ENCODE measurements at regions not wholly inside any gene's neighbourhood (a gene's known extent, or its start where the extent isn't known, plus 50 kb on each side); places are given as distances from the start of the nearest gene placed in this dataset.

DNA sequence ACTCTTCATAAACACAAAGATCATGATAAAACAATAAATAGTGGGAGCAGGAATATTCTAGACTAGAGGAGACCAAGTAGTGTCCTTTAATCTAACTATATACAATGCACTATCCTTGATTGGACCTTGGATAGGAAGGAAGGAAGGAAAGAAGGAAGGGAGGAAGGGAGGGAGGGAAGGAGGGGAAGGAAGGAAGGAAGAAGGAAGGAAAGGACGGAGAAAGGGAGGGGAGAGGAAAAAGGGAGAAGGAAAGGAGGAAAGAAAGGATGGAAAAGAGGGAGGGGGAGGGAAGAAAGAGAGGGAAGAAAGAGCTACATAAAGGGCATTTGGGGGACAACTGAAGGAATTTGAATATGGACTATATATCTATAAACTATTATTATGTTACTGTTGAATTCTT, 95.0 kb upstream of the SMARCAD1 start:
- H3K27me3 ChIP-seq = no peaks in the 10 kb centered on the region
- 70 to 83% methylated on average over 1 of the region's 1 CpG for WGBS, 2 donors (ENCODE audit: low coverage in 1 of 2)

DNA sequence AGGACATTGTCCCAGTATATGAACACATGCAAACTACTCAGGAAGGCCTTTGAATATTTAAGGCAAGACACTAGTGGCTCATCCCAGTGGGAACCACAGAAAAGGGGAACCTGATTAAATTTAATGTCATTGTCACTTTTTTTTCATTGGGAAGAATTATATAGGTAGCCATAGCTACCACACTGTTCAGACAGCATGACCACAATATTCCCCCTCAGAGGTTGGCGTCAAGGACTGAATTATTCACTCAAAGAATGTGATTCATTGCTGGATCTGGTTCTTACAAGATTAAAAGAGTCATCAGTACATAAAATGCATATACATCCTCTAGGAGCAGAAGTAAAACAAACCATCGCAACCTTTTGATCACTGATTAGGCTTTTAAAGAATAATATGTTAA, 92.0 kb upstream of the SMARCAD1 start:
- Histone ChIP-seq H3K4me3 (no peak overlapping the region), H3K36me3 (no peaks in the 10 kb centered on the region), H3K4me1 (no peaks in the 10 kb centered on the region), H3K27ac (no peak overlapping the region), H3K9me3 (no peaks in the 10 kb centered on the region), H3K27me3 (no peaks in the 10 kb centered on the region)
- TF ChIP-seq POLR2AphosphoS5 (IDR thresholded peaks at IDR 0.05) (no peak), EP300 (IDR thresholded peaks at IDR 0.05; ENCODE audit: low read depth) (no peak)
- intact Hi-C loops (cut with DNase I; ENCODE audit: low total_unique reads) = no loop called here
- in situ Hi-C loops (cut with MboI; ENCODE audit: low pct_ligation_motif_present in 1 of 4, low pct_unique_long_range_greater_than_20kb in 1 of 4, low sequenced_read_pairs in 3 of 4) = no loop called here
- WGBS, 2 donors (ENCODE audit: low coverage in 1 of 2) = 71 to 88% methylated on average over 2 of the region's 2 CpGs
- DNase-seq = no peak

More for the DNA sequence above, 95.0 kb upstream of the SMARCAD1 start:
- intact Hi-C loops (cut with DNase I; ENCODE audit: low total_unique reads) = no loop called here
- Histone ChIP-seq H3K4me3 (no peak overlapping the region), H3K27ac (no peak overlapping the region), H3K36me3 (no peaks in the 10 kb centered on the region), H3K9me3 (no peaks in the 10 kb centered on the region), H3K4me1 (no peaks in the 10 kb centered on the region)
- DNase-seq = no peak
- TF ChIP-seq POLR2AphosphoS5 (IDR thresholded peaks at IDR 0.05) (no peak), EP300 (IDR thresholded peaks at IDR 0.05; ENCODE audit: low read depth) (no peak)
- in situ Hi-C loops (cut with MboI; ENCODE audit: low pct_ligation_motif_present in 1 of 4, low pct_unique_long_range_greater_than_20kb in 1 of 4, low sequenced_read_pairs in 3 of 4) = no loop called here

DNA sequence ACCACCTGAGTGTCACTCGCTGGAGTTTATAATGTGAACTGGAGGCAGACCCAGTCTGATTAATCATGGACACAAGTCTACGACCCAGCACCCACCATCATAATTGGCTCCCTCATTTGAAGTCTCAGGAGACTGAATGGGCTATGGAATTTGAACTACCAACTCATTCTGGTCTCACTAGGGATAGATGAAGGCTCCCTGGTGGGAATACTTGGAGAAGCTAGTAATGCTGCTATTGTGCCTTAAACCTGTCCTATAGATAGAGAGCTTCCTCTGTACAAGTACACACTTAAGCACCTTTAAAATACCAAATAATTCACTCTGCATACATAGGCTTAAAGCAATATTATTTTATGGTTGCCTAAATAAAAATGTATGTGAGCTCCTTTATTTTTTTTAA, 90.8 kb upstream of the SMARCAD1 start:
- H3K36me3 ChIP-seq = no peaks in the 10 kb centered on the region
- intact Hi-C loops (cut with DNase I; ENCODE audit: low total_unique reads) = no loop called here
- WGBS, 2 donors (ENCODE audit: low coverage in 1 of 2) = 92% methylated on average over 2 of the region's 2 CpGs; no CpG with 5 or more reads in 1 of the 2 donors

DNA sequence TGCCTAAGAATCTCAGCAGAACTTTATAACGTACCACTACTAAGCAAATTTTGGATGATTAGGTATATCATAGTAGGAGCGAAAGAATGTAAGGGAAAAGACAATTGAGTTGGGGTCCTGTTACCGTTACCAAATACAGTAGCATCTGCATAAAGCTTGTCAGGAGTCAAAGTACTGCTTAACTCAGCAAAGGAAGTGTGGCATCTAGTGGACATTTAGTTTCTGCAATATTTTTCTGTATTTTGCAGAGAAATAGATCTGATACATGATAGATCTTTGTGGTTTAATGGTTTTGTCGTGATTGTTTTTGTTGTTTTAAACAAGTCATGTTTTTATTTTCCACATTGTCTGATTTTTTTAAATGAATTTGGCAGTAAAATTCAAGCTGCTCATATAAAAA, 81.0 kb upstream of the SMARCAD1 start:
- no peak overlapping the region for H3K4me3 ChIP-seq
- no peaks in the 10 kb centered on the region for H3K36me3 ChIP-seq
- DNase-seq = no peak
- no peaks in the 10 kb centered on the region for H3K9me3 ChIP-seq
- H3K27me3 ChIP-seq = no peaks in the 10 kb centered on the region
- TF ChIP-seq EP300 (IDR thresholded peaks at IDR 0.05; ENCODE audit: low read depth) (no peak), POLR2A (IDR thresholded peaks at IDR 0.05) (no peak), POLR2AphosphoS5 (IDR thresholded peaks at IDR 0.05) (no peak)
- TF ChIP-seq, protein P1, sequence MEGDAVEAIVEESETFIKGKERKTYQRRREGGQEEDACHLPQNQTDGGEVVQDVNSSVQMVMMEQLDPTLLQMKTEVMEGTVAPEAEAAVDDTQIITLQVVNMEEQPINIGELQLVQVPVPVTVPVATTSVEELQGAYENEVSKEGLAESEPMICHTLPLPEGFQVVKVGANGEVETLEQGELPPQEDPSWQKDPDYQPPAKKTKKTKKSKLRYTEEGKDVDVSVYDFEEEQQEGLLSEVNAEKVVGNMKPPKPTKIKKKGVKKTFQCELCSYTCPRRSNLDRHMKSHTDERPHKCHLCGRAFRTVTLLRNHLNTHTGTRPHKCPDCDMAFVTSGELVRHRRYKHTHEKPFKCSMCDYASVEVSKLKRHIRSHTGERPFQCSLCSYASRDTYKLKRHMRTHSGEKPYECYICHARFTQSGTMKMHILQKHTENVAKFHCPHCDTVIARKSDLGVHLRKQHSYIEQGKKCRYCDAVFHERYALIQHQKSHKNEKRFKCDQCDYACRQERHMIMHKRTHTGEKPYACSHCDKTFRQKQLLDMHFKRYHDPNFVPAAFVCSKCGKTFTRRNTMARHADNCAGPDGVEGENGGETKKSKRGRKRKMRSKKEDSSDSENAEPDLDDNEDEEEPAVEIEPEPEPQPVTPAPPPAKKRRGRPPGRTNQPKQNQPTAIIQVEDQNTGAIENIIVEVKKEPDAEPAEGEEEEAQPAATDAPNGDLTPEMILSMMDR (IDR thresholded peaks at IDR 0.05) = peak in 3 of 5 experiments; percentile 15 to 37 (median 31)
- in situ Hi-C loops (cut with MboI; ENCODE audit: low pct_ligation_motif_present in 1 of 4, low pct_unique_long_range_greater_than_20kb in 1 of 4, low sequenced_read_pairs in 3 of 4) = loop anchor here in 2 of 4 donors (25.0 kb wide), 2 partner anchors 314 to 339 kb away; no protein-coding TSS in a partner anchor
- H3K4me1 ChIP-seq = no peaks in the 10 kb centered on the region
- no peak overlapping the region for H3K27ac ChIP-seq
- 40 to 53% methylated on average over 3 to 4 of the region's 4 CpGs for WGBS, 2 donors (ENCODE audit: low coverage in 1 of 2)
- intact Hi-C loops (cut with DNase I; ENCODE audit: low total_unique reads) = no loop called here

More for the DNA sequence above, 90.8 kb upstream of the SMARCAD1 start:
- H3K27me3 ChIP-seq = no peaks in the 10 kb centered on the region
- no peak overlapping the region for H3K27ac ChIP-seq
- no peak overlapping the region for H3K4me3 ChIP-seq
- no peaks in the 10 kb centered on the region for H3K9me3 ChIP-seq
- TF ChIP-seq EP300 (IDR thresholded peaks at IDR 0.05; ENCODE audit: low read depth) (no peak), POLR2AphosphoS5 (IDR thresholded peaks at IDR 0.05) (no peak), POLR2A (IDR thresholded peaks at IDR 0.05) (no peak)
- TF ChIP-seq, protein P1 (IDR thresholded peaks at IDR 0.05) = no peak
- no peaks in the 10 kb centered on the region for H3K4me1 ChIP-seq
- in situ Hi-C loops (cut with MboI; ENCODE audit: low pct_ligation_motif_present in 1 of 4, low pct_unique_long_range_greater_than_20kb in 1 of 4, low sequenced_read_pairs in 3 of 4) = no loop called here
- DNase-seq = no peak

DNA sequence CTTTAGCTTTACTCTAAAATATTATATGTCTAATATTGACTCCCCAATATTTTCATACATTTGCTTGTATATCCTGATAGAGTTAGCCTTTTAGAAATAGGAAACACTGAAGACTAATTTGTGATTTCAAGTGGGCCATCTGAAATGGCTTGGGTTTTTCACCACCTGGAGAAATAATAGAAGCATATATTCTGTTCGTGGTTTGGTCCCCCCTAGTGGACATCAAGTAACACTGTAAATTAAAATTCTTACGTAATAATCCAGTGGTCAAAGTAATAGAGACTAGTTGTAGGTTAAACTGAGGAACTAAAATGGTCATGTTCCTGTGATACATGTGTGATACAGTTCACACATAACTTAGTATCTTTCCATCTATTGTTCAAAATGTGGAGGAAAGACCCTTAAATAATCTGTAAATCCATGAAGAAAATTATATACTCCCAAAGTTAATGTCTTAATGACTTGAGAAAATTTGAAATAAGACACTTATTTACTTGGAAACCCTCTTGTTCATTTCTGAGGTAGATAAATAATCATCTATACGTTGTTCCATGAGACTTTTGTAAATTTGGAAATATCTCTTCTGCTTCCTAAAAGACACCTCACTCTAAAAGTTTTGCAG, 79.8 kb upstream of the SMARCAD1 start:
- Histone ChIP-seq H3K4me3 (no peak overlapping the region), H3K4me1 (no peaks in the 10 kb centered on the region), H3K27ac (no peak overlapping the region), H3K27me3 (no peaks in the 10 kb centered on the region), H3K36me3 (no peaks in the 10 kb centered on the region), H3K9me3 (no peaks in the 10 kb centered on the region)
- TF ChIP-seq, protein P1 (IDR thresholded peaks at IDR 0.05) = peak; percentile 45 to 67 (median 60)
- no peak for TF ChIP-seq EP300 (IDR thresholded peaks at IDR 0.05; ENCODE audit: low read depth)
- WGBS, 2 donors (ENCODE audit: low coverage in 1 of 2) = 2 to 13% methylated on average over 3 of the region's 3 CpGs
- no peak for DNase-seq
- intact Hi-C loops (cut with DNase I; ENCODE audit: low total_unique reads) (no loop called here), in situ Hi-C loops (cut with MboI; ENCODE audit: low pct_ligation_motif_present in 1 of 4, low pct_unique_long_range_greater_than_20kb in 1 of 4, low sequenced_read_pairs in 3 of 4) (loop anchor here in 2 of 4 donors (25.0 kb wide), 2 partner anchors 316 to 341 kb away; no protein-coding TSS in a partner anchor)

All from transverse colon (tissue), 4 donors.